HG03432 (cell line): ENCODE measurements at regions not wholly inside any gene's neighbourhood (a gene's known extent, or its start where the extent isn't known, plus 50 kb on each side); places are given as distances from the start of the nearest gene placed in this dataset.
"Not testable (repeated sequence)": the region's sequence is repeated elsewhere in the genome, so short reads cannot be mapped to it uniquely, and the experiment has no call there.

ENCODE experiments used
- ATAC-seq: cut with Tn5 transposase; IDR thresholded peaks from one replicate; pipeline ENCODE4 v1.9.1; 2021; ENCODE audit warnings: mild to moderate bottlenecking, moderate library complexity; ENCODE audit not compliant: unreplicated experiment

- no peak for ATAC-seq
These were observed 147.0 kb upstream of the ZNF366 start for GRCh38 chr5:72654231-72654630.

GRCh38 chr5:72653586-72653985 is 146.4 kb upstream of the ZNF366 start:
- no peak for ATAC-seq

- no peak for ATAC-seq
These were observed 144.6 kb upstream of the ZNF366 start for GRCh38 chr5:72651779-72652178.

GRCh38 chr5:72651109-72651508 is 143.9 kb upstream of the ZNF366 start:
- ATAC-seq: no peak

GRCh38 chr5:72649449-72649848 is 142.2 kb upstream of the ZNF366 start:
- ATAC-seq: no peak

GRCh38 chr5:72648480-72648879 is 141.3 kb upstream of the ZNF366 start:
- no peak for ATAC-seq

- ATAC-seq: no peak
These were observed 140.6 kb upstream of the ZNF366 start for GRCh38 chr5:72647806-72648205.

GRCh38 chr5:72646246-72646866 is 139.1 kb upstream of the ZNF366 start:
- no peak for ATAC-seq

- ATAC-seq: no peak
These were observed 138.0 kb upstream of the ZNF366 start for GRCh38 chr5:72645064-72645846.

GRCh38 chr5:72644296-72644695 is 137.1 kb upstream of the ZNF366 start:
- ATAC-seq: no peak

GRCh38 chr5:72641164-72641563 is 134.0 kb upstream of the ZNF366 start:
- no peak for ATAC-seq

- no peak for ATAC-seq
These were observed 129.8 kb upstream of the ZNF366 start for GRCh38 chr5:72637058-72637457.

- ATAC-seq: not testable (repeated sequence)
These were observed 129.4 kb upstream of the ZNF366 start for GRCh38 chr5:72636565-72636964.

- no peak for ATAC-seq
These were observed 127.2 kb upstream of the ZNF366 start for GRCh38 chr5:72634444-72634843.

GRCh38 chr5:72633649-72634048 is 126.4 kb upstream of the ZNF366 start:
- ATAC-seq: no peak

GRCh38 chr5:72633041-72633445 is 125.8 kb upstream of the ZNF366 start:
- ATAC-seq: no peak

GRCh38 chr5:72630721-72631120 is 123.5 kb upstream of the ZNF366 start:
- ATAC-seq: no peak

- no peak for ATAC-seq
These were observed 122.9 kb upstream of the ZNF366 start for GRCh38 chr5:72630081-72630480.

GRCh38 chr5:72628771-72629371 is 121.7 kb upstream of the ZNF366 start:
- ATAC-seq: no peak

- ATAC-seq: no peak
These were observed 118.1 kb upstream of the ZNF366 start for GRCh38 chr5:72625332-72625731.

GRCh38 chr5:72624641-72625236 is 117.5 kb upstream of the ZNF366 start:
- no peak for ATAC-seq

- ATAC-seq: no peak
These were observed 116.7 kb upstream of the ZNF366 start for GRCh38 chr5:72623936-72624335.
